Kidney (tissue), 13 donors: ENCODE measurements at regions not wholly inside any gene's neighbourhood (a gene's known extent, or its start where the extent isn't known, plus 50 kb on each side); places are given as distances from the start of the nearest gene placed in this dataset.

Source experiments
- DNase-seq, 5 donors: peaks; one replicate each; pipeline ENCODE4 v3.0.0-alpha.2; 2013 to 2020
- FAIRE-seq: peaks from 2 replicates; lab custom pipeline; 2012; peaks lifted over from hg19 to GRCh38; lab: Jason Lieb, UNC
- H3K27ac ChIP-seq, 2 donors: one replicate each; pipeline ENCODE4 v1.7.0; 2013; ENCODE audit warnings: low read depth in 2 of 2, low read length in 2 of 2, inconsistent platforms in 1 of 2
- H3K27me3 ChIP-seq: one replicate; pipeline ENCODE4 v1.7.1; 2013; ENCODE audit warnings: low read length, inconsistent platforms; ENCODE audit not compliant: control insufficient read depth, insufficient read depth
- H3K36me3 ChIP-seq, 3 donors: one replicate each; pipeline versions ENCODE4 v1.7.0 to v1.7.1; 2013; ENCODE audit warnings: low read length in 3 of 3, control low read depth in 1 of 3, inconsistent platforms in 1 of 3; ENCODE audit not compliant: insufficient read depth in 3 of 3, control insufficient read depth in 2 of 3
- H3K4me1 ChIP-seq, 3 donors: one replicate each; pipeline versions ENCODE4 v1.7.0 to v1.7.1; 2013; ENCODE audit warnings: low read length in 3 of 3, inconsistent platforms in 1 of 3, low read depth in 1 of 3; ENCODE audit not compliant: control insufficient read depth in 2 of 3, insufficient read depth in 2 of 3
- H3K4me3 ChIP-seq, 3 donors: one replicate each; pipeline versions ENCODE4 v1.7.0 to v1.8.1; 2013; ENCODE audit warnings: low read length in 3 of 3, control low read depth in 1 of 3, inconsistent platforms in 1 of 3
- H3K9ac ChIP-seq, 3 donors: one replicate each; pipeline versions ENCODE4 v1.7.0 to v1.7.1; 2013; ENCODE audit warnings: low read length in 3 of 3, control low read depth in 1 of 3, inconsistent platforms in 1 of 3
- H3K9me3 ChIP-seq, 3 donors: one replicate each; pipeline versions ENCODE4 v1.7.0 to v1.7.1; 2013; ENCODE audit warnings: low read length in 3 of 3, control low read depth in 1 of 3, inconsistent platforms in 1 of 3; ENCODE audit not compliant: control insufficient read depth in 2 of 3, insufficient read depth in 1 of 3
- intact Hi-C: fragments of 100-400 bp; cut with DNase I; formaldehyde crosslinking; loops from one replicate; pipeline ENCODE4 v1.11.1; 2022
- TF ChIP-seq, protein P1 (sequence below): IDR thresholded peaks from 3 replicates; pipeline ENCODE4 v1.5.1; 2012; ENCODE audit warnings: mild to moderate bottlenecking, moderate library complexity, borderline replicate concordance; ENCODE audit not compliant: insufficient read depth; ENCODE audit errors: extremely low read depth
- donor health status: control.
- donor health status: control.
- donor health status: control.
- donor health status: control.
- donor health status: control.
- donor health status: DM: yes; HTN: yes; CAD: no.
- donor health status: Normal renal cell carcinoma (clear cell type).

DNA sequence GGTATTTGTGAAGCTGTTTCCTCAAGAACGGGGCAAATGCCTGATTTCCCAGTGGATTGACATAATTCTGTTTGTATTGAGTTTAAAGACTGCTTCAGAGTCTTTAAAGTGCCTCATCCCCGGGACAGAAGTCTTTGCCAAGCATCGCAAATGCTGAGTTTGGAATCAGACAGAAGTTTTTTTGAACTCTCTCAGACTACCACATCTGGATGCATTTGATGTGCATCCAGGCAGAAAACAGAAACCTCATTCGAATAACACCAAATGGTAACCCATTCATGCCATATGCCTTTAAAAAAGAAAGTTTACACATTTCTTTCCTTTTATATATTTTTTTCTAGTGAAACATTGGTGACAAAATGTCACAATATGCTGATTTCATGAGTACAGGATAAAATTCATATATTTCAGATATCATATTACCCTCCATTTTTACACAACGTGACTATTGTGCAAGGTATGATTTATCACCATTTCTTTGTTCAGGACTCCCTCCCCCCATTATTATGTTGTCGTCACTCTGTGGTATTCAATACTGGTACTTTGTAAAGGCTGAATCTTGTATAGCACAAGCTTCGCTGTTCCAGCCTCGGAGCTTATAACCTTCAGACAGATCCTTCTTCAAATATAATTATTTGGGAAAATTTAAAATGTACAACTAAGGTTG is 91.1 kb downstream of the ZNF608 start:
- peaks cover 31 to 76% (median 51%) of the 10 kb centered on the region in 3 donors for H3K4me1 ChIP-seq
- H3K4me3 ChIP-seq = peak overlapping the region in 2 of 3 donors; percentile 2 to 15
- DNase-seq (no peak), FAIRE-seq (no peak)
- TF ChIP-seq, protein P1, sequence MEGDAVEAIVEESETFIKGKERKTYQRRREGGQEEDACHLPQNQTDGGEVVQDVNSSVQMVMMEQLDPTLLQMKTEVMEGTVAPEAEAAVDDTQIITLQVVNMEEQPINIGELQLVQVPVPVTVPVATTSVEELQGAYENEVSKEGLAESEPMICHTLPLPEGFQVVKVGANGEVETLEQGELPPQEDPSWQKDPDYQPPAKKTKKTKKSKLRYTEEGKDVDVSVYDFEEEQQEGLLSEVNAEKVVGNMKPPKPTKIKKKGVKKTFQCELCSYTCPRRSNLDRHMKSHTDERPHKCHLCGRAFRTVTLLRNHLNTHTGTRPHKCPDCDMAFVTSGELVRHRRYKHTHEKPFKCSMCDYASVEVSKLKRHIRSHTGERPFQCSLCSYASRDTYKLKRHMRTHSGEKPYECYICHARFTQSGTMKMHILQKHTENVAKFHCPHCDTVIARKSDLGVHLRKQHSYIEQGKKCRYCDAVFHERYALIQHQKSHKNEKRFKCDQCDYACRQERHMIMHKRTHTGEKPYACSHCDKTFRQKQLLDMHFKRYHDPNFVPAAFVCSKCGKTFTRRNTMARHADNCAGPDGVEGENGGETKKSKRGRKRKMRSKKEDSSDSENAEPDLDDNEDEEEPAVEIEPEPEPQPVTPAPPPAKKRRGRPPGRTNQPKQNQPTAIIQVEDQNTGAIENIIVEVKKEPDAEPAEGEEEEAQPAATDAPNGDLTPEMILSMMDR = no peak
- H3K36me3 ChIP-seq = no peaks in the 10 kb centered on the region
- peak overlapping the region in 2 of 3 donors; percentile 25 to 38 for H3K9ac ChIP-seq
- H3K27ac ChIP-seq = peak overlapping the region; percentile 52 to 78
- H3K9me3 ChIP-seq = no peaks in the 10 kb centered on the region
- intact Hi-C loops = no loop called here
- H3K27me3 ChIP-seq = no peaks in the 10 kb centered on the region

DNA sequence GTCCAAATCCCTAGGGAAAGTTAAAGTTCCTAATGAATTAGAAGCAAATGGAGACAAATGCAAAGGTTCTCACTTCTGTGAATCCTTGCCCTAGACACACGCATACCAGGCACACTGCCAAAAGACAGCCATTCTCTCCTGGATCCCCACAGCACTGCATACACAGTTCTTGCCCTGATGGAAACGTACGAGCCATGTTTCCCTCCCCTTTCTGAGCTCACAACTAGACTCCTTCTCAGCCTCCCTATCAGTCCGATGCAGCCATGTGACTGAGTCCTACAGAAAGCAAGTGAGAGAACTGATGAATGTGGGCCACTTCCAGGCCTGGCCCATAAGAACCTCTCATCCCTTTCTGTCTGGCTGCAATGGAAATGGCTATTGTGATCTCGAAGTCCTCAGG is 92.0 kb downstream of the ZNF608 start:
- TF ChIP-seq, protein P1 = no peak
- FAIRE-seq (no peak), DNase-seq (no peak)
- no peak overlapping the region for H3K4me3 ChIP-seq
- H3K9me3 ChIP-seq = no peaks in the 10 kb centered on the region
- no peak overlapping the region for H3K9ac ChIP-seq
- H3K4me1 ChIP-seq = peaks cover 36 to 76% (median 52%) of the 10 kb centered on the region in 3 donors
- no peaks in the 10 kb centered on the region for H3K27me3 ChIP-seq
- intact Hi-C loops = no loop called here
- no peaks in the 10 kb centered on the region for H3K36me3 ChIP-seq
- H3K27ac ChIP-seq = no peak overlapping the region

DNA sequence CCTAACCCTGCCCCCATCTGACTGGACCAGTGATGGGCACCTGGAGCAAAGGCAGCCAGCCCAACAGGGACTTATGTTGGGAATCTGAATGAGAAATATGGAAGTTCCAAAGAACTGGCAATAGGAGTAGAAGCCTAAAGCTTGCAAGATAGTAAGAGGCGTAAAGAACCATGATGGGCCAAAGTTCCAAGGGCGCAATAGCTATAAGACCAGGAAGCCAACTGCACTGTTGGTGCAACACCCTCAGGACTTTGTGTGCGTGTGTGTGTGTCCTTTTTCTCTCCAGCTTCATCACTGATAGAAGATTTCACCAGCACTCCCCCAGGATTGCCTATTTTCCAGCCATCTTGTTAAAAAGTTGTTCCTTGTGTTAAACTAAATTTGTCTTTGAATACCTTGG is 92.8 kb downstream of the ZNF608 start:
- no peak for FAIRE-seq

More for the DNA sequence above, 92.8 kb downstream of the ZNF608 start:
- Histone ChIP-seq H3K27me3 (no peaks in the 10 kb centered on the region), H3K4me1 (peaks cover 36 to 72% (median 54%) of the 10 kb centered on the region in 3 donors), H3K36me3 (no peaks in the 10 kb centered on the region), H3K9me3 (no peaks in the 10 kb centered on the region), H3K4me3 (no peak overlapping the region), H3K27ac (no peak overlapping the region), H3K9ac (no peak overlapping the region)
- TF ChIP-seq, protein P1 = no peak
- intact Hi-C loops = no loop called here
- DNase-seq = no peak
